GM21447 (cell line): ENCODE measurements at regions not wholly inside any gene's neighbourhood (a gene's known extent, or its start where the extent isn't known, plus 50 kb on each side); places are given as distances from the start of the nearest gene placed in this dataset.

Experiments used
- ATAC-seq: cut with Tn5 transposase; IDR thresholded peaks from one replicate; pipeline ENCODE4 v1.9.1; 2021; ENCODE audit not compliant: unreplicated experiment

DNA sequence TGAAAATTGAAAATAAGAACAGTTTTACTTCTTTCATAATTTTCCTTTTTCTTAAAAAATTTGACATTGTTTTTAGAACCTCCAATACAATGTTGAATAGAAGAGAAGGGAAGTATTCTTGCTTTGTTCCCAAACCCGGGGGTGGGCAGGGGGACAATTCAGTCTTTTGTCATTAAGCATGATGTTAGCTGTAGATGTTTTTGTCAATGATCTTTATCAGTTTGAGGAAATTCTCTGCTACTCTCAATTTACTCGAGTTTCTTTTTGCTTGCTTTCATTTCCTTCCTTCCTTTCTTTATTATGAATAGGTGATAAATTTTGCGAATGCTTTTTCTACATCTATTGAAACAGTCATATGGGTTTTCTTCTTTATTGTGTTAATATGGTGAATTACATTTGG, 183.2 kb upstream of the FRMD6 start:
- no peak for ATAC-seq

DNA sequence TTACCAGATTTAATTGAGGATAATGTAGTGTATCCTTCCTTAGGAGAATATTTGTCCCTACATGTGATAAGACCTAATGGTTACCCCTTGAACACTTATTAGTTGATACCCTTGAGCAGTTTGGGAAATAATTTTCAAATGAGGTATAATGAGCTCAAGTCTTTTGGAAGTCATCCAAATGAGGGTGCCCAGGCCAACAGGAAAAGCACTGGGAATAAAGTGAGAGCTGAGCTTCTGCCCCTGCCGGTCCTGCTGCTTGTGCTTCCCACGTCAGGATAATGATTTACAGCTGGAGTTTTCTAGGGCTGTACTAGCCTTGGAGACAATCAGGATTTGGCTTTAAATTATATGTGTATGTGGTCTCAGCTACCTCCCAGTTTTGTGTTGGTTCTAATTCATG, 178.8 kb upstream of the FRMD6 start:
- no peak for ATAC-seq

DNA sequence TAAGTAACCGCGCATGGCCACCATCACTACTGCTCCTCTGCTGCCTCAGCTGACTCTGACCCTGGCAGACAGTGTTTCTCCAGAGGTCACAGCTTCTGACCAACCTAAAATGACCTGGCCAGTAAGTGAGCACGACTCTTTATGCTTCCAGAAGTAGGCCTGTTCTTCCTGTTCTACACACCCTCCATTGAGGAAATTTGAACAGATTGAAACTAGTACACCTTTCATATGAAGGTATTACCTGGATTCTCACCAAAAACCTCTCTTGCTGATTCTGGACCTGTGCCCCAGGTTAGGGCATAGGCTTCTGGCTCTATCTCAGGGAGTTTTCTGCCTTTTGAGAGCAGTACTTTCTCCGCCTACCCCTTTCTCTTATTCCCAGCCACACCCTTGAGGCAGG, 178.4 kb upstream of the FRMD6 start:
- no peak for ATAC-seq

DNA sequence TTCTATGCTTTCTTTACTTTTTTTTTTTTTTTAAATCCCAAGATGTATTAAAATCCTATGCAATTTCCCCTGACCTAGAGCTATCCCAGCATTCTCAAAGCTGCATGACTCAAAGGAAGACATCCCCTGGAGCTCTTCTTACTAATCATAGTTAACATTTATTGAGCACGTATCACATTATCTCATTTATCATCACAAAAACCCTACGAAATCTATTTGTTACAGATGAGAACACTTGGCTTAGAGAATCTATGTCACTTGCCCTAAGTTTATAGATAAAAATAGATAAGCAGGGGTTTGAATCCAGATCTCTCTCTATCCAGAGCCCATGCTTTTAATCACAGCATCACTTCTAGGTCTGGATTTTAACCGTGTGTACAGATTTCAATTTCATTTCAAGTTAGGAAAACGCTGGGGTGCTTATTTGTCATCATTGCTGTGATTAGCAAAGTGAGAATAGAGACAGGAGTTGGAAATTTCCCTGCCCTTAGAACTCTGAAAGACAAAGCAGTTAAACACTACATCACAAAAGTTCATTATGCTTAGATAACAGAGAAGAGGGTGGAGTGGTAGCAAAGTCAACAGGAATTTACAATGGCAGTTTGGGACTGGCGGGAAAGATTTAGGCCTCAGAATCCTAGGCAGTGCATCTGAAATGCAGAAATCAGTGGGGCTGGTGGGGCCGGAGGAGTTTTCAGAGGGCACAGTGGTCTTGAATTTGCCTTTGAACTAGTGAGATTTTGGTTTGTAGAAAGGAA, 177.7 kb upstream of the FRMD6 start:
- ATAC-seq, result no peak

DNA sequence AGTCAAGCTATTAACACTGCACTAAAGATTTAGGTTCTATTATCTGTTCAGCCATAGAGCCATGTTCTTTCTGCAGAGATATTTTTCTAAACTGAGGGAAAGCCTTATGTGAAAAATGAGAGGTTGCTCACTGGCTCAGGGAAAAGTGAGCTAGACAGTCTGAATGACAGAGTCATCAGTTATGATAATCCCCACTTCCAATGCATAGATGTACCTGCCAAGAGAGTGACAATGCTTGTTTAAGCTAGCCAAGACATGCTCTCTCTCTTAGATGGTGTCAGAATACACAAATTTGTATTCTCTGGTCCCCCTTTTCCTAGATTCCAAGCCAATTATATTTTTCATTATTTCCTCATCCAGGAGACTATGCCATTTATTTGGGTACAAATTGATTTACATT, 176.9 kb upstream of the FRMD6 start:
- ATAC-seq, result no peak

DNA sequence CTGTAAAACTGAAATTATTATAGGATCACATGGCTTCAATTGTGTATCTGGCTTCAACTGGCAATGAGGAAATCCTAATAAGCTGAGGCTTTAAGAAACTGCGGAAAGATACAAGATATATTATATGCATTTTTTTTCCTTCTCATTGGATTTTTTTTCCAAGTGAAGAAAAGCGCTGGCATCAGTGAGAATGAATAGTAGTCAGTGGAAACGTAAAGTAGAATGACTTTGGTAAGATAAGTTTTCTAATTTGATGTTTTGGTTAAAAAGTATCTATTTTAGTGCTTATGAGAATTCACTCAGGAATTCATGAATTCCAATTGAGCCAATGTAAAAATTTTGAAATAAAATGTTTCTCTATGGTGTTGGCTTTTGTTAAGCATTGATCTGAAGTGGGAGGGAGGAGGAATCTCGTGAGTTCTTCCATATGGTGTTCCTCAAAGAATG, 173.5 kb upstream of the FRMD6 start:
- no peak for ATAC-seq

DNA sequence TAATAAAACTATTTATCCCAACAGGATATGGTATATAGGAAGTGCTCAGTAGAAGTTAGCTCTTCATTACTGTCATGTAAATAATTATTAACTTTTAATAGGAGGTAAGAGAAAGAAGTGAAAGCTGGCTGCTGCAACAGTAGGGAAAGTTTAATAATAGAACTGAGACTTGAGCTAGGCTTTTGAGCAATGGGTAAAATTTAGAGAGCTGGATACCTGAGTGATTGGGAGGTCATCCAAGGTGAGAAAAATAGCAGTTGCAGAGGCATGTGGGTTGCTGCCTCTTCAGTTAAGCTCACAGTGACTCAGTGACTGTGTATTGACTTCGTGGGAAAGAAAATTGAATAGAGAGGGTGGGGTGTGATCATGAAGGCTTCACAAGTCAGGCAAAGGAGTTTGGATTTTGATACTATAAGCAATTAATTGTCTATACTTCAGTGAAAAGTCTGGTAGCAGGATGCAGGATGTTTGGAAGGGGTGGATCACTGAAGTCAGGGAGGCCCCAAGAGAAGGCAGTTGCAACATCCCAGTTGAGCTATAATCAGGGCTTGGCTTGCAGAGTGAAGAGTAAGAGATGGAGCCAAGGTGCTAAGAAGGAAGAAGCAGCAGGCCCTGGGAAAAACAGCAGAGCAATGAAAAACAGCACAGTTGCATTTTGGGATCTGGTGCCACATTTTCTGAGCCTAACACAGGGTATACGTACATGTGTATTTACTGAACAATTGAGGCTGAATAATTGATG, 172.0 kb upstream of the FRMD6 start:
- peak; percentile 89 for ATAC-seq

DNA sequence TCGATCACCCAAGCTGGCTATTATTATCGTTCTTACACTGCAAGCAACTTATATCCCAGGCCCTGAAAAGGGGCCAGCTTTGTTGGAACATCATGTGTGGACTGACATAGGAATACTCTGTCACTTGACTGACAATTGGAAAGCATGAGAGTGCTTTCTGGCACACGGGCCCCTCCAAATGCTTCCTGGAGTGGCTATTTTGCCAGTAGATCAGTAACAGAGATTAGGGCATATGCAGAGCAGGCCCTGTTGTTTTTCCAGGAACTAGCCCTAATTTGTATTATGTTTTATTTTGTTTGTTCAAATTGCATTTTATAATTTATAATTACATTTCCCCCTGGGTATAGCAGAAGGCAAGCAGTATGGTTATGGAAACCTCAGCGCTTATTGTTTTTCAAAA, 170.1 kb upstream of the FRMD6 start:
- ATAC-seq, result no peak

DNA sequence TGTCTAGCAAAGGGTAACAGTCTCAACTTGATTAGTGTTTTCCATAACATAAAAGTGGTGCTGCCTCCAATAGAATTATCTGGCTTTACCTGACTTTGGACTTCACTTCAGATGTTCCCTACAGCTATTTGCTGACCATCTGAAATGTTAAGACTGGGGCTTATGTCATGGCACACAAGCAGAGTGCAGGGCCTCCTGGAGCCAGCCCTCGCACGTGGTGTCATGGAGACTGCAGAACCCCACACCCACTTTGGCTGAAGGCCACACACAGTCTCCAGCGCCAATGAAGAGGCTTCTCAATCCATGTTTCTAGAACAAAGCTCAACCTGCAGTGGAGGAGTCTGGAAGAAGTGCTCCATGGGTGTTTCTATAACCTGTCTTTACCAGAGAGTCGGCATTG, 169.6 kb upstream of the FRMD6 start:
- ATAC-seq, result no peak

DNA sequence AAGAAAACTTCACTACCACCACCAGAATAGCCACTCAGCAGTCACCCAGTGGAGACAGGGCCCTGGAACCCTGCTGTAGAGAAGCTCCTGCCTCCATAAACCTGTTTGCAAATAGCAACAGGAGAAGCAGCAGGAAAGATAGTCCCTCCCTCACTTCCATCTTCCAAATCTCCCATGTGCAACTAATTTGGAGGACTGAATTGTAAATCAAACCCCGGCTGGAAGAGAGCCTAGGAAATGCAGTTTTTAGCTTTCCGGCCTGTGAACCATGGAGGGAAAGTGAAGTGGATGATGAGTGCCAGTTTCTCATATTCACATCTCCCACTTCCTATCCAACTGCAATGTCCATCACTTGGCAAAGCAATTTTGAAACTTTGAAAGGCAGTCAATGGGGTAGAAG, 167.2 kb upstream of the FRMD6 start:
- ATAC-seq, result no peak

DNA sequence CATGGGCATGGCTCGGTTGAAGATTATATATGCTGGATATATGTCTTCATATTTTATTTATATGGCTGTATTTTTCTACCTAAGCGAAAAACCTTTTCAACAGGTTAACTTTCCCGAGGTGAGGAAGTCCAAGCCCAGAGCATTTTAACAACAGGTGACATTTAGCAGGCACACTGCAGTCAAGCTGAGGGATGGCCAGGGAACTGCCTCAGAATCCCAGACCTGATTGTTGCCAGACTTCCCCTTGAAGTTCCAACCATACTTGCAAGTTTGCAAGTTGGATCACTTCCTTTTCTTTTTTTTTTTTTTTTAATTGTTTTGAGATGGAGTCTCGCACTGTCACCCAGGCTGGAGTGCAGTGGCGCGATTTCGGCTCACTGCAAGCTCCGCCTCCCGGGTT, 166.0 kb upstream of the FRMD6 start:
- no peak for ATAC-seq

DNA sequence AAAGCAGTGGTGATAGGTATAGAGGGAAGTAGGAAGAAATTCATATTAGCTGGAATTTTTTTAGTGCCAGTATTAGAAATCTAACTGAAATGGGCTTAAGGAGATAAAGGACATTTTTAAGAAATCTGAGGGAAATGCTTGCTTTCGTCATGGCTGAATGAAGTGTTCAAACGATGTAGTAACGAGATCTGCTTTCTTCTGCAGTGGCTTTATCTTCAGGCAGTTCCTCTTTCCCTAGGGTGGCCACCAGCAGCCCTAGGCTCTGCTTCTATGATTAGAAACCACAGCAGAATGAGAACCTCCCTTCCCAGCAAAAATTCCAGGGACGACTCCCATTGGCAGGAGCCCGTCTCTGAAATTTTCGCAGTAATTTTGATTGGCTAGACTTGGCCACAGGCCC, 163.9 kb upstream of the FRMD6 start:
- ATAC-seq, result no peak

DNA sequence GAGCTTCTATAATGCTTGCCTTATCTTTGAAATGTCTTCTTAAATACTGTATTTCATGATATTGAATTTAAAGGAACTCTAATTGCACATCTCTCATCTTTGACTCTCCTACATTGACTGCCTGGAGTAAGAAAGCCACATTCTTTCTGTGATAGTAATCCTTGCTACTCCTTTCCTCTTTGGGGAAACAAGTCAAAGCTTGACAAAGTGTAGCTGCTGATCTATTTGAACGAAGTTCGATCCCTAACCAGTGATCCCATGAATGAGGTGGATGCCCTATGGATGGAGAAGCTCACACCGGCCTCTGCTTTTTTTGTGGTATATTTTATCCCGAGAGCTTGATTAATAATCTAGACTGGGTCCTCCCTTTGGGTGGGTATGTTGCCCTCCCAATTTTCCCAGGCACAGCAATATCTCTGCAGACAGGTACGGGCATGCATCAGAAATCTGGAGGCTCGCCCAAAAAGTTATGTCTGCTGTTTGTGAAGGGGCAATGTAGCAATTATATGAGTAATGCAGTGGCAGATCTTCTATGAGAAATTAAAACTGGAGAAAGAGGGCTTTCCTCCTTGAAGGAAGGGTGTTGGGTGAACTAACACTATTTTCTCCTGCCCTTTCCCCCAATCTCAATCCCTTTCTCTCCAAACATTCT, 163.0 kb upstream of the FRMD6 start:
- no peak for ATAC-seq

DNA sequence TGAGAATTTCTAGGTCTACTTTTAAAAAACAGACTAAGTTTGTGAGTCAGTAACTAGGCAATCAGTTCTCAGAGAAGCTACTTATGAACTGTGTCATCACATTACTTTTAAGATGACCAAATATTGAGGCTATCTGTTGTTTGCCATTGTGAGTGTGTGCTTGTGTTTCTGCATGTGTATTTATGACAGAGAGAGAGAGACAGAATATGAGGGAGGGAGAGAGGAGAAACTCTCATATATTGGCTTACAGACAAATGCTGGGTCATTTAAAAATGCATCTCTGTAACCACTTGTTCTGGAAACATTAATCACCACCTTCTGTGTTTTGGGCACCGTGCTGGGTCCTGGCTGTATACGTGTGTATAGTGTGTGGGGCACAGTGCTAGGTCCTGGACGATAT, 161.5 kb upstream of the FRMD6 start:
- ATAC-seq, result no peak

DNA sequence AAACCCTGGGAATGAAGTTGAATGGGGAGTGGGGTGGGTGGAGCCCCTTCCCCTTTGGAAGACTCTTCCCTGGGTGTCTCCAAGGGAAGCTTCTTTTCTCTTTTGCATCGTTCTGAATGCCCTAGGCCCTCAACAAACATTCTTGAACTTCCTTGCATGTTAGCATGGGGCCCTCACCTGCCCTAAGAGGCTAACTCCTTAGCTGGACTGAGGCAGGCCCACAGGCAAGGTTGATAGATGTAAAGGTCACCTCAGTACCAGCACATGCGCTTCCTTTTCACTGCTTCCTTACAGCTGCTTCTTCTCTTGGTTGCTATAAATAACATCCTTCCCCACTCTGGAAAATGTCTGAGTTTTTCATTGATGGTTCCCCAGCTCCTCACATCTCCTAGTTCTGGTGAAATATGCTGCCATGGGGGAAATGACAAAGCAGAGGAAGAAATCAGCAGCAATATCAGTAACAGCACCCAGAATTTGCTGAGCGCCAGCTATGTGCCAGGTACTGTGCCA, 160.6 kb upstream of the FRMD6 start:
- ATAC-seq, result no peak

DNA sequence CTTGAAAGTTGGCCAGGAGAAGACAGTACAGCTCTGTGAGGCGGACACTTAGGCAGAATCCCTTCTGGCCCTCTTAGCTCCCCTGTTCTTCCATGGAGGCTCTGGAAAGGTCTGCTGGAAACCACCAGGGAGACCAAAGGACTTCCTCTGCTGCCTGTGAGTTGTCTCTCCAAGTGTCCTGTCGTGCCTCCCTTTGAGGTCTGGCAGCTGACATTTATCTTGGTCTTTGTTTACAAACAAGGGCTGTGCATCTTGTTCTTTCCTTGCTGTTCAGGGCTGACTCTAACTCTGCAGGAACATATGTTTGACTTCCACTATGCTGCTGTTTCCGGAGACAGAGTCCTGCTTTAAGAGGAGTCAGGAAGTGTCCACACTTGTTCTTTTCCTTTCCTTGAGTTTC, 159.9 kb upstream of the FRMD6 start:
- no peak for ATAC-seq

DNA sequence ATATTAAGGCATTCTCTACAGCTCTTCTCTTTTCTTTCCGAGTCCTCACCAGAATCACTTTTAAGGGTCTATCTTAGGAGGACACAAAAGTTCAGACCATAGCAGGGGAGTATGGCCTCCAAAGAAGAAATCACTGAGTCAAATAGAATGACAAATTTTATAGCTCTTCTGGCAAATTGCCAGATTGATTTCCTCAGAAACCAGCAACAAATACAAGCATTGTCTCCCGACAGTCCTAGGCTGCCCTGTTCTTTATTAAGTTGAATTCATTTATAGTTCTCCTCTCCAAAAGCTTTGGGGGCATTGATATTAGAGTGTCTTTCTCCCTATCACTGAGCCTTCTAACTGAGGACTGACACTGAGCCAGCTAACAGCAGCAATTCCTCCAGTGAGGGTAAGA, 156.4 kb upstream of the FRMD6 start:
- ATAC-seq, result no peak

DNA sequence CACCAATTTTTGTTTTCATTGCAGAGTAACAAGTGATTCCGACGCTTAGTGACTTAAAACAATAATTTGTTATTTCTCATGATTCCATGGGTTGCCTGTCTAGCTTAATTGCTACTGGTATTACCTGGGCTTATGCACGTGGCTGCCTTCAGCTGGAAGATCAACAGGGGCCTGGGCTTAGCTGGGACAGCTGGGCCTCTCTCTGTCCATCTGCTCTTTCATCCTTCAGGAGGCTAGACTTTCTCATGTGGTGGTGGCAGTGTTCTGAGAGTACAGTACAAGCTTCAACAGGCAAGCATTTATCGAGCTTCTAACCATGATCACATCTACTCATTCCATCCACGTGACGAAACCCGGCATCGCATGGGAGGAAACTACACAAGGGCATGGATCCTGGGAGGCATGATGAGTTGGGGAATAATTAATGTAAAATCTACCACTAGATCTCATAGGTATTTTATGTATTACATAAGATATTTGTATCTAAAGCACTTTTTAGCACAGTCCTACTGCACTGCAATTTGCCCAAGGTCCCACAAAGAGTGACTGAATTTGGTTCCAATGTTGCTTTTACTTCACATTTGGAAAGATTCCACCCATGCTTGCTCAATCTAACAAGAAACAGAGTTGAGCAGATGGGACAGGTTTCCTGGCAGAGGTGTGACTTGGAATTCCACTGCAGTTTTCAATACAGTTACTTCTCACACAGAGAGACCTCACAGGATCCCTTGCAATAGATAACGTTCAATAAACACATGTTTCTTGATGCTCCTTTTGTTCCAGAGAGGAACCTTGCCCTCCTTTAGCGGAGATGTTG, 153.1 kb upstream of the FRMD6 start:
- no peak for ATAC-seq

DNA sequence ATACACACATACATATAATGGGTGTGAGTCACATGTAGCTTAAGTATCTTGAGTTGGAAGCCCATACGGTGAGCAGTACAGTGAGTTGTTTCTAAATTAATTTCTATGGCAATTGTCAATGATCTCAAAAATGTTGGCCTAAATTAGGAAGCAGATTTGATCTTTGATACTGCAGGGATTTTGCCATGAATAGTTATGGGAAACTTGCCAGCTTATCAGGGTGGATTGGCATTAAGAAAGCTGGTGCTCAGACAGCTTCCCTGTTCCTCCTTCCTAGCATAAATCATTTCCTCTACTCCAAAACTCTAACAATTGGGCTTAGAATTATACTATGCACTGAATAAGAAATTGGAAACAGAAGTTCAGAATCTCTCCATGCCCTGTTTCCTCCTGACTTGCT, 150.9 kb upstream of the FRMD6 start:
- no peak for ATAC-seq

DNA sequence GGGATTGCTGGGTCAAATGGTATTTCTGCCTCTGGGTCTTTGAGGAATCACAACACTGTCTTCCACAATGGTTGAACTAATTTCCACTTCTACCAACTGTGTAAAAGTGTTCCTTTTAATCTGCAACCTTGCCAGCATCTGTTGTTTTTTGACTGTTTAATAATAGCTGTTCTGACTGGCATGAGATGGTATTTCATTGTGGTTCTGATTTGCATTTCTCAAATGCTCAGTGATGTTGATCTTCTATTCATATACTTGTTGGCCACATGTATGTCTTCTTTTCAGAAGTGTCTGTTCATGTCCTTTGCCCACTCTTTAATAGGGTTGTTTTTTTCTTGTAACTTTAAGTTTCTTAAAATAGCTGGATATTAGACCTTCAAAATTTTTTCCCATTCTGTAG, 150.0 kb upstream of the FRMD6 start:
- no peak for ATAC-seq

DNA sequence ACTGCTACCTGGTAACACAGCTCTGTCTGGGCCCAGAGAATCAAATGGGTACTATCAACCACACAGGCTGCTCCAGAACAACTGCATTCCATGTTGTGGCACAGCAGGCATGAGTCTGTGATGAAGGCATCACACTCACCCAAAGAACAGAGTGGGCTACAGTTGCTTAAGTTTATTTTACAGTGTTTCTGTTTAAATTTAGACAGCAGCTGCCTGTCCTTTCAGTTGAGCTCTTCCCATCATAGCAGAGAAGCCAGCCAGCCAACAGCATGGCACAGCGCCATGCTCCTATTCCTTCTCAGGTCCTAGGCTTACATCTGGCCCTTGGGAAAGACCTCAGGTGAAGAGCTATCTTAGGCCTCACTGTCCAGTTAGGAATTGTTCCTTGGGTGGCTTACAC, 147.0 kb upstream of the FRMD6 start:
- no peak for ATAC-seq
